ENCODE measurements at regions not wholly inside any gene's neighbourhood (a gene's known extent, or its start where the extent isn't known, plus 50 kb on each side); places are given as distances from the start of the nearest gene placed in this dataset.

- no peak for DNase-seq (ENCODE audit: low spot score)
Observed at GRCh38 chrX:113747274-113747973, 836.5 kb upstream of the HTR2C start.

- DNase-seq (ENCODE audit: low spot score): no peak
Observed at GRCh38 chrX:113743069-113743468, 840.8 kb upstream of the HTR2C start.

GRCh38 chrX:113741744-113742143 is 842.1 kb upstream of the HTR2C start:
- peak; percentile 35 for DNase-seq (ENCODE audit: low spot score)

- no peak for DNase-seq (ENCODE audit: low spot score)
Observed at GRCh38 chrX:113728937-113729336, 854.9 kb upstream of the HTR2C start.

GRCh38 chrX:113726898-113727297 is 857.0 kb upstream of the HTR2C start:
- no peak for DNase-seq (ENCODE audit: low spot score)

- no peak for DNase-seq (ENCODE audit: low spot score)
Observed at GRCh38 chrX:113726466-113726865, 857.4 kb upstream of the HTR2C start.

- DNase-seq (ENCODE audit: low spot score): no peak
Observed at GRCh38 chrX:113726009-113726408, 857.9 kb upstream of the HTR2C start.

GRCh38 chrX:113699939-113700338 is 859.3 kb upstream of the AMOT start:
- no peak for DNase-seq (ENCODE audit: low spot score)

GRCh38 chrX:113675278-113675677 is 834.6 kb upstream of the AMOT start:
- no peak for DNase-seq (ENCODE audit: low spot score)

- DNase-seq (ENCODE audit: low spot score): no peak
Observed at GRCh38 chrX:113651306-113651705, 810.7 kb upstream of the AMOT start.

GRCh38 chrX:113644426-113644825 is 803.8 kb upstream of the AMOT start:
- no peak for DNase-seq (ENCODE audit: low spot score)

- DNase-seq (ENCODE audit: low spot score): no peak
Observed at GRCh38 chrX:113634565-113634964, 793.9 kb upstream of the AMOT start.

- DNase-seq (ENCODE audit: low spot score): no peak
Observed at GRCh38 chrX:113629326-113629725, 788.7 kb upstream of the AMOT start.

GRCh38 chrX:113594123-113594841 is 753.7 kb upstream of the AMOT start:
- no peak for DNase-seq (ENCODE audit: low spot score)

GRCh38 chrX:113586281-113586898 is 745.8 kb upstream of the AMOT start:
- DNase-seq (ENCODE audit: low spot score): no peak

- no peak for DNase-seq (ENCODE audit: low spot score)
Observed at GRCh38 chrX:113580486-113580885, 739.9 kb upstream of the AMOT start.

- no peak for DNase-seq (ENCODE audit: low spot score)
Observed at GRCh38 chrX:113558576-113558975, 717.9 kb upstream of the AMOT start.

GRCh38 chrX:113551919-113552318 is 711.3 kb upstream of the AMOT start:
- no peak for DNase-seq (ENCODE audit: low spot score)

GRCh38 chrX:113548308-113549015 is 707.8 kb upstream of the AMOT start:
- no peak for DNase-seq (ENCODE audit: low spot score)

GRCh38 chrX:113545040-113545439 is 704.4 kb upstream of the AMOT start:
- no peak for DNase-seq (ENCODE audit: low spot score)

GRCh38 chrX:113539599-113540356 is 699.1 kb upstream of the AMOT start:
- DNase-seq (ENCODE audit: low spot score): no peak

All from H4 (cell line).